Astrocyte (in vitro differentiated cells and primary cell): ENCODE measurements at regions not wholly inside any gene's neighbourhood (a gene's known extent, or its start where the extent isn't known, plus 50 kb on each side); places are given as distances from the start of the nearest gene placed in this dataset.

ENCODE experiments used
- DNase-seq: peaks from one replicate; pipeline ENCODE4 v3.0.0-alpha.2; 2010; ENCODE audit warnings: low read depth
- FAIRE-seq: peaks from 2 replicates; lab custom pipeline; 2011; peaks lifted over from hg19 to GRCh38; lab: Jason Lieb, UNC
- H2AFZ ChIP-seq: 2 replicates; pipeline ENCODE4 v1.6.0; 2012; ENCODE audit warnings: low read depth, low read length, inconsistent platforms
- H3K27ac ChIP-seq: 2 replicates; pipeline ENCODE4 v1.5.1; 2011; ENCODE audit warnings: low read depth, low read length, inconsistent platforms
- H3K27me3 ChIP-seq: 2 replicates; pipeline ENCODE4 v1.6.0; 2011; ENCODE audit warnings: low read length, inconsistent platforms; ENCODE audit not compliant: insufficient read depth
- H3K36me3 ChIP-seq: 2 replicates; pipeline ENCODE4 v1.5.1; 2011; ENCODE audit warnings: low read length, inconsistent platforms; ENCODE audit not compliant: insufficient read depth
- H3K4me1 ChIP-seq: 2 replicates; pipeline ENCODE4 v1.5.1; 2011; ENCODE audit warnings: low read length, inconsistent platforms; ENCODE audit not compliant: insufficient read depth
- H3K4me2 ChIP-seq: 2 replicates; pipeline ENCODE4 v1.6.0; 2012; ENCODE audit warnings: low read length, inconsistent platforms
- H3K4me3 ChIP-seq: 2 replicates; pipeline ENCODE4 v1.5.1; 2011; ENCODE audit warnings: low read depth, mild to moderate bottlenecking, low read length, inconsistent platforms; ENCODE audit not compliant: insufficient read depth
- H3K79me2 ChIP-seq: 2 replicates; pipeline ENCODE4 v1.6.0; 2012; ENCODE audit warnings: mild to moderate bottlenecking, low read length, inconsistent platforms; ENCODE audit not compliant: insufficient read depth
- H3K9ac ChIP-seq: 2 replicates; pipeline ENCODE4 v1.6.0; 2012; ENCODE audit warnings: mild to moderate bottlenecking, low read length, inconsistent platforms
- H3K9me3 ChIP-seq: 2 replicates; pipeline ENCODE4 v1.5.1; 2012; ENCODE audit warnings: low read depth, mild to moderate bottlenecking, low read length, inconsistent platforms; ENCODE audit not compliant: insufficient read depth
- H4K20me1 ChIP-seq: 2 replicates; pipeline ENCODE4 v1.6.0; 2012; ENCODE audit warnings: low read length, inconsistent platforms; ENCODE audit not compliant: insufficient read depth
- H3K27ac Mint-ChIP-seq: one replicate; pipeline ENCODE4 v1.8.0; 2021; ENCODE audit warnings: mild to moderate bottlenecking, mixed read lengths; ENCODE audit not compliant: unreplicated experiment
- H3K27me3 Mint-ChIP-seq: one replicate; pipeline ENCODE4 v1.8.0; 2021; ENCODE audit warnings: low read depth, mixed read lengths; ENCODE audit not compliant: unreplicated experiment
- H3K36me3 Mint-ChIP-seq: one replicate; pipeline ENCODE4 v1.8.0; 2021; ENCODE audit warnings: low read depth, mixed read lengths; ENCODE audit not compliant: unreplicated experiment
- H3K4me1 Mint-ChIP-seq: one replicate; pipeline ENCODE4 v1.8.0; 2021; ENCODE audit warnings: low read depth, mixed read lengths; ENCODE audit not compliant: unreplicated experiment
- H3K4me3 Mint-ChIP-seq: one replicate; pipeline ENCODE4 v1.8.0; 2021; ENCODE audit warnings: mild to moderate bottlenecking, moderate library complexity, mixed read lengths; ENCODE audit not compliant: unreplicated experiment
- H3K9me3 Mint-ChIP-seq: one replicate; pipeline ENCODE4 v1.8.0; 2021; ENCODE audit warnings: mild to moderate bottlenecking, mixed read lengths; ENCODE audit not compliant: unreplicated experiment
- EZH2 ChIP-seq: IDR thresholded peaks from 2 replicates; pipeline ENCODE4 v1.6.1; 2012; ENCODE audit warnings: mild to moderate bottlenecking, low read length, inconsistent platforms; ENCODE audit not compliant: insufficient read depth
- TF ChIP-seq, protein P1 (sequence below): IDR thresholded peaks from 2 replicates; pipeline ENCODE4 v1.5.1; 2011; ENCODE audit warnings: low read depth, mild to moderate bottlenecking, inconsistent platforms, low read length, moderate library complexity; ENCODE audit not compliant: insufficient read depth

DNA sequence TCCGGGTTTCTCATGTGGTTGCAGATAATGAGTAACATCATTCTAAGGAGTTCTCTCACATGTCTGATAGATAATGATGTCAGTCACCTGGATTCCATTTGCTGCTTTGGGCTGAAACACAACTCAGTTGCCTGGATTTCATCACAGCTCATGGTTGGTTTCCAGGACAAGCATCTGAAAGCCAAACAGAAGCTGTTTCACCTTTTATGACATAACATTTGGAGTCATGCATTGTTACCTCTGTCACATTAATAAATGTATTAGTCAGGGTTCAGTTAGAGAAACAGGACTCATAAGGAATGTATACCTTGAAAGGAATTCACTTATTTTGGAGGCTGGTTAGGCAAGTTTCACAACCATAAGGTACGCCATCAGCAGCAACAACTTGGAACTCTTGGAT is 251.9 kb upstream of the ATXN7L3B start:
- Histone ChIP-seq H3K9me3 (no peaks in the 10 kb centered on the region), H3K79me2 (no peaks in the 10 kb centered on the region), H4K20me1 (no peaks in the 10 kb centered on the region), H3K4me3 (no peak overlapping the region), H3K27ac (no peak overlapping the region), H3K4me1 (no peaks in the 10 kb centered on the region), H2AFZ (no peak overlapping the region), H3K36me3 (no peaks in the 10 kb centered on the region), H3K27me3 (no peaks in the 10 kb centered on the region), H3K9ac (no peak overlapping the region), H3K4me2 (no peak overlapping the region)
- Mint-ChIP-seq H3K27me3 (no peaks in the 10 kb centered on the region), H3K4me3 (no peak overlapping the region), H3K9me3 (no peaks in the 10 kb centered on the region), H3K27ac (no peak overlapping the region), H3K36me3 (no peaks in the 10 kb centered on the region), H3K4me1 (no peaks in the 10 kb centered on the region)
- TF ChIP-seq, protein P1, sequence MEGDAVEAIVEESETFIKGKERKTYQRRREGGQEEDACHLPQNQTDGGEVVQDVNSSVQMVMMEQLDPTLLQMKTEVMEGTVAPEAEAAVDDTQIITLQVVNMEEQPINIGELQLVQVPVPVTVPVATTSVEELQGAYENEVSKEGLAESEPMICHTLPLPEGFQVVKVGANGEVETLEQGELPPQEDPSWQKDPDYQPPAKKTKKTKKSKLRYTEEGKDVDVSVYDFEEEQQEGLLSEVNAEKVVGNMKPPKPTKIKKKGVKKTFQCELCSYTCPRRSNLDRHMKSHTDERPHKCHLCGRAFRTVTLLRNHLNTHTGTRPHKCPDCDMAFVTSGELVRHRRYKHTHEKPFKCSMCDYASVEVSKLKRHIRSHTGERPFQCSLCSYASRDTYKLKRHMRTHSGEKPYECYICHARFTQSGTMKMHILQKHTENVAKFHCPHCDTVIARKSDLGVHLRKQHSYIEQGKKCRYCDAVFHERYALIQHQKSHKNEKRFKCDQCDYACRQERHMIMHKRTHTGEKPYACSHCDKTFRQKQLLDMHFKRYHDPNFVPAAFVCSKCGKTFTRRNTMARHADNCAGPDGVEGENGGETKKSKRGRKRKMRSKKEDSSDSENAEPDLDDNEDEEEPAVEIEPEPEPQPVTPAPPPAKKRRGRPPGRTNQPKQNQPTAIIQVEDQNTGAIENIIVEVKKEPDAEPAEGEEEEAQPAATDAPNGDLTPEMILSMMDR, result no peak
- no peak for TF ChIP-seq EZH2
- FAIRE-seq (no peak), DNase-seq (no peak)

DNA sequence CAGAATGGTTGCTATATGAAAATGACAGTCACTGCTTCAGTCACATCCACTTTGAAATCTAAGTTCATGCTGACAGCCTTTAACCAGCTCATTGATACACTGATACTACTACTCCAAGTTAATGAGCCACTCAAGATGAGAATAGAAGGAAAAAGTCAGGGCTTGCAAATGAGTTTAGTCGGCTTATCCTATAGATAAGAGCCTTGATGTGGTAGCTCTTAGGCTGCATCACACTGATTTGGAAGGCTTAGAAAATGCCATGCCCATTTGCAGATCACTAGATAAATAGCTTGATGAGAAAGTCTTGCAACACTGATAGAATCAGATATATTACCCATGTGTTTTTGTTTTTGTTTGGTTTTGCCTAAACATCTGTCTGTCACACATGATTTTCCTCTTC is 251.4 kb upstream of the ATXN7L3B start:
- no peaks in the 10 kb centered on the region for H3K27me3 ChIP-seq
- DNase-seq, result no peak
- no peaks in the 10 kb centered on the region for H3K27me3 Mint-ChIP-seq

More for the DNA sequence above, 251.4 kb upstream of the ATXN7L3B start:
- Histone ChIP-seq H3K27ac (no peak overlapping the region), H3K9ac (no peak overlapping the region), H3K4me1 (no peaks in the 10 kb centered on the region), H3K4me2 (no peak overlapping the region), H3K9me3 (no peaks in the 10 kb centered on the region), H3K4me3 (no peak overlapping the region), H2AFZ (no peak overlapping the region), H3K36me3 (no peaks in the 10 kb centered on the region), H4K20me1 (no peaks in the 10 kb centered on the region), H3K79me2 (no peaks in the 10 kb centered on the region)
- Mint-ChIP-seq H3K4me3 (no peak overlapping the region), H3K4me1 (no peaks in the 10 kb centered on the region), H3K27ac (no peak overlapping the region), H3K36me3 (no peaks in the 10 kb centered on the region), H3K9me3 (no peaks in the 10 kb centered on the region)
- TF ChIP-seq, protein P1, result no peak
- no peak for TF ChIP-seq EZH2
- FAIRE-seq, result no peak
